MCF 10A (cell line): ENCODE measurements at regions not wholly inside any gene's neighbourhood (a gene's known extent, or its start where the extent isn't known, plus 50 kb on each side); places are given as distances from the start of the nearest gene placed in this dataset.

ENCODE experiments used
- BruUV-seq: library from RNA; stranded (reverse); fragments of 400-500 nt; replicated peaks from 2 replicates; lab custom pipeline; 2021; lab: Mats Ljungman, UMichigan
- CTCF ChIA-PET: fragments of 300-600 bp; sonication (Branson Sonifier 250); formaldehyde crosslinking; extraction: SDS; loops from one replicate; lab custom pipeline; 2021; ENCODE audit warnings: antibody characterized with exemption, inconsistent platforms; lab: Yijun Ruan, JAX
- POLR2A ChIA-PET: fragments of 300-600, 350-650 bp; sonication (Branson Sonifier 250); formaldehyde crosslinking; extraction: SDS; loops from one replicate; lab custom pipeline; 2020; ENCODE audit warnings: antibody characterized with exemption, inconsistent platforms; lab: Yijun Ruan, JAX
- DNase-seq: peaks from one replicate; pipeline ENCODE4 v3.0.0-alpha.2; 2018; ENCODE audit not compliant: unreplicated experiment
- H3K27ac Mint-ChIP-seq: one replicate; pipeline ENCODE4 v1.8.0; 2022; ENCODE audit warnings: mild to moderate bottlenecking, low read depth, mixed read lengths; ENCODE audit not compliant: unreplicated experiment
- H3K27me3 Mint-ChIP-seq: one replicate; pipeline ENCODE4 v1.8.0; 2022; ENCODE audit warnings: mixed read lengths; ENCODE audit not compliant: insufficient read depth, unreplicated experiment
- H3K36me3 Mint-ChIP-seq: one replicate; pipeline ENCODE4 v1.8.0; 2022; ENCODE audit warnings: mild to moderate bottlenecking, moderate library complexity, mixed read lengths; ENCODE audit not compliant: insufficient read depth, unreplicated experiment
- H3K4me1 Mint-ChIP-seq: one replicate; pipeline ENCODE4 v1.8.0; 2022; ENCODE audit warnings: mixed read lengths; ENCODE audit not compliant: insufficient read depth, unreplicated experiment
- H3K4me3 Mint-ChIP-seq: one replicate; pipeline ENCODE4 v1.8.0; 2022; ENCODE audit warnings: mild to moderate bottlenecking, moderate library complexity, mixed read lengths; ENCODE audit not compliant: unreplicated experiment
- H3K9me3 Mint-ChIP-seq: one replicate; pipeline ENCODE4 v1.8.0; 2022; ENCODE audit warnings: mixed read lengths; ENCODE audit not compliant: unreplicated experiment
- intact Hi-C: fragments of 100-400 bp; cut with micrococcal nuclease; formaldehyde crosslinking; loops from 2 replicates; pipeline ENCODE4 v1.14.1; 2022
- TF ChIP-seq, protein P1 (sequence below): fragments of 200-600 bp; IDR thresholded peaks from one replicate; pipeline ENCODE4 v1.8.0; 2022; ENCODE audit warnings: antibody characterized with exemption, mild to moderate bottlenecking; ENCODE audit not compliant: unreplicated experiment

DNA sequence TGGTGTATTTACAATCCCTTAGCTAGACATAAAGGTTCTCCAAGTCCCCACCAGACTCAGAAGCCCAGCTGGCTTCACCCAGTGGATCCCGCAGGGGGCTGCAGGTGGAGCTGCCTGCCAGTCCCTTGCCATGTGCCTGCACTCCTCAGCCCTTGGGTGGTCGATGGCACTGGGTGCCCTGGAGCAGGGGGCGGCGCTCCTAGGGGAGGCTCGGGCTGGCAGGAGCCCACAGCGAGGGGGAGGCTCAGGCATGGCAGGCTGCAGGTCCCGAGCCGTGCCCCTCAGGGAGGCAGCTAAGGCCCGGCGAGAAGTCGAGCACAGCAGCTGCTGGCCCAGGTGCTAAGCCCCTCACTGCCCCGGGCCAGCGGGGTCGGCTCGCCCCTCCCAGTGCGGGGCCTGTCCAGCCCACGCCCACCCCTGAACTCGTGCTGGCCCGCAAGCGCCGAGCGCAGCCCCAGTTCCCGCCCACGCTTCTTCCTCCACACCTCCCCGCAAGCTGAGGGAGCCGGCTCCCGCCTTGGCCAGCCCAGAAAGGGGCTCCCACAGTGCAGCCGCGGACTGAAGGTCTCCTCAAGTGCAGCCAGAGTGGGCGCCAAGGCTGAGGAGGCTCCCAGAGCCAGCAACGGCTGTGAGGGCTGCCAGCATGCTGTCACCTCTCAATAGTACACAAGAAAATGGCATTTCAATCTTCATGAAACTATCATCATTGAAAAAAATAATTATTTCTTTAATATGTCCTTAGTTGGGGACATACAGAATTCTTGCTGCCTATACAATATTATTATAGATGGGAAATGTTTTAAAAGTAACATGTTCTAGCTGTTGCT, 189.1 kb downstream of the SLC7A11 start:
- ChIA-PET POLR2A (interaction anchor here (0.6 to 2.0 kb wide), 9 partner anchors 8 to 37 kb away, joined by 3 to 16 read pairs (median 4); no protein-coding TSS in a partner anchor), CTCF (interaction anchor here (0.6 to 5.5 kb wide), 10 partner anchors 8 to 928 kb away, joined by 3 to 34 read pairs (median 4); no protein-coding TSS in a partner anchor)
- TF ChIP-seq, protein P1, sequence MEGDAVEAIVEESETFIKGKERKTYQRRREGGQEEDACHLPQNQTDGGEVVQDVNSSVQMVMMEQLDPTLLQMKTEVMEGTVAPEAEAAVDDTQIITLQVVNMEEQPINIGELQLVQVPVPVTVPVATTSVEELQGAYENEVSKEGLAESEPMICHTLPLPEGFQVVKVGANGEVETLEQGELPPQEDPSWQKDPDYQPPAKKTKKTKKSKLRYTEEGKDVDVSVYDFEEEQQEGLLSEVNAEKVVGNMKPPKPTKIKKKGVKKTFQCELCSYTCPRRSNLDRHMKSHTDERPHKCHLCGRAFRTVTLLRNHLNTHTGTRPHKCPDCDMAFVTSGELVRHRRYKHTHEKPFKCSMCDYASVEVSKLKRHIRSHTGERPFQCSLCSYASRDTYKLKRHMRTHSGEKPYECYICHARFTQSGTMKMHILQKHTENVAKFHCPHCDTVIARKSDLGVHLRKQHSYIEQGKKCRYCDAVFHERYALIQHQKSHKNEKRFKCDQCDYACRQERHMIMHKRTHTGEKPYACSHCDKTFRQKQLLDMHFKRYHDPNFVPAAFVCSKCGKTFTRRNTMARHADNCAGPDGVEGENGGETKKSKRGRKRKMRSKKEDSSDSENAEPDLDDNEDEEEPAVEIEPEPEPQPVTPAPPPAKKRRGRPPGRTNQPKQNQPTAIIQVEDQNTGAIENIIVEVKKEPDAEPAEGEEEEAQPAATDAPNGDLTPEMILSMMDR: no peak
- intact Hi-C loops: no loop called here
- peak overlapping the region; percentile 50 for H3K4me3 Mint-ChIP-seq
- peaks cover 18% of the 10 kb centered on the region for H3K4me1 Mint-ChIP-seq
- no peaks in the 10 kb centered on the region for H3K36me3 Mint-ChIP-seq
- peak overlapping the region; percentile 16 for H3K27ac Mint-ChIP-seq
- no peaks in the 10 kb centered on the region for H3K27me3 Mint-ChIP-seq
- no peaks in the 10 kb centered on the region for H3K9me3 Mint-ChIP-seq
- BruUV-seq: no TSS peak
- no peak for DNase-seq

- POLR2A ChIA-PET: interaction anchor here (1.2 to 1.5 kb wide), 2 partner anchors 10 to 39 kb away, joined by 3 to 5 read pairs; no protein-coding TSS in a partner anchor
- H3K4me1 Mint-ChIP-seq: peaks cover 18% of the 10 kb centered on the region
- TF ChIP-seq, protein P1: no peak
These were observed 191.0 kb downstream of the SLC7A11 start for GRCh38 chr4:138051157-138051556.

GRCh38 chr4:138050601-138051000, 191.5 kb downstream of the SLC7A11 start:
- no peaks in the 10 kb centered on the region for H3K27me3 Mint-ChIP-seq
- no peak overlapping the region for H3K4me3 Mint-ChIP-seq
- no peak overlapping the region for H3K27ac Mint-ChIP-seq
- H3K36me3 Mint-ChIP-seq: no peaks in the 10 kb centered on the region
- DNase-seq: peak; percentile 15
- ChIA-PET CTCF (interaction anchor here (1.2 to 5.5 kb wide), 3 partner anchors 15 to 231 kb away, joined by 4 to 34 read pairs (median 11); no protein-coding TSS in a partner anchor), POLR2A (interaction anchor here (1.2 to 1.5 kb wide), 2 partner anchors 11 to 40 kb away, joined by 3 to 5 read pairs; no protein-coding TSS in a partner anchor)
- no TSS peak for BruUV-seq
- TF ChIP-seq, protein P1: no peak
- intact Hi-C loops: no loop called here
- H3K4me1 Mint-ChIP-seq: peaks cover 18% of the 10 kb centered on the region
- H3K9me3 Mint-ChIP-seq: no peaks in the 10 kb centered on the region

More at GRCh38 chr4:138051157-138051556, 191.0 kb downstream of the SLC7A11 start:
- intact Hi-C loops: no loop called here
- Mint-ChIP-seq H3K36me3 (no peaks in the 10 kb centered on the region), H3K4me3 (no peak overlapping the region), H3K9me3 (no peaks in the 10 kb centered on the region), H3K27me3 (no peaks in the 10 kb centered on the region), H3K27ac (no peak overlapping the region)
- CTCF ChIA-PET: interaction anchor here (1.0 to 5.5 kb wide), 4 partner anchors 16 to 631 kb away, joined by 3 to 34 read pairs (median 8); no protein-coding TSS in a partner anchor
- no TSS peak for BruUV-seq
- no peak for DNase-seq

GRCh38 chr4:138049355-138049754, 192.8 kb downstream of the SLC7A11 start:
- no TSS peak for BruUV-seq
- intact Hi-C loops: no loop called here
- CTCF ChIA-PET: interaction anchor here (0.6 to 5.5 kb wide), 4 partner anchors 14 to 892 kb away, joined by 4 to 34 read pairs (median 9); no protein-coding TSS in a partner anchor
- POLR2A ChIA-PET: no interaction called here
- Mint-ChIP-seq H3K27me3 (no peaks in the 10 kb centered on the region), H3K4me3 (no peak overlapping the region), H3K4me1 (peaks cover 25% of the 10 kb centered on the region), H3K27ac (no peak overlapping the region), H3K36me3 (no peaks in the 10 kb centered on the region), H3K9me3 (no peaks in the 10 kb centered on the region)
- TF ChIP-seq, protein P1: no peak
- DNase-seq: peak; percentile 8
